Endothelial cell of umbilical vein (primary cell): ENCODE measurements at regions not wholly inside any gene's neighbourhood (a gene's known extent, or its start where the extent isn't known, plus 50 kb on each side); places are given as distances from the start of the nearest gene placed in this dataset.

Source experiments
- BruUV-seq: library from RNA; stranded (reverse); fragments of 400-500 nt; replicated peaks from 2 replicates; lab custom pipeline; 2021; lab: Mats Ljungman, UMichigan
- CTCF ChIA-PET: fragments of 300-600, 350-600 bp; sonication (Branson Sonifier 250); formaldehyde crosslinking; loops from one replicate; lab custom pipeline; 2021; ENCODE audit warnings: antibody characterized with exemption, inconsistent platforms; lab: Charles Lee
- POLR2A ChIA-PET: fragments of 300-600, 350-600 bp; sonication (Branson Sonifier 250); formaldehyde crosslinking; loops from one replicate; lab custom pipeline; 2021; ENCODE audit warnings: antibody characterized with exemption, inconsistent platforms; lab: Charles Lee
- DNase-seq: peaks from one replicate; pipeline ENCODE4 v3.0.0-alpha.2; 2011; ENCODE audit warnings: low read depth, low spot score
- FAIRE-seq: peaks from 2 replicates; lab custom pipeline; 2011; peaks lifted over from hg19 to GRCh38; lab: Jason Lieb, UNC
- H2AFZ ChIP-seq: 2 replicates; pipeline ENCODE4 v1.6.0; 2012; ENCODE audit warnings: low read depth, low read length, control low read depth, inconsistent platforms
- H3K27ac ChIP-seq: 2 replicates; pipeline ENCODE4 v1.5.1; 2011; ENCODE audit warnings: low read depth, mild to moderate bottlenecking, control low read depth, low read length, moderate library complexity; ENCODE audit not compliant: insufficient read depth
- H3K27me3 ChIP-seq, 2 experiments: 2 replicates each; pipeline versions ENCODE4 v1.6.0 to v1.6.1; 2011; ENCODE audit warnings: low read length in 2 of 2, mixed read lengths in 1 of 2; ENCODE audit not compliant: control insufficient read depth in 2 of 2, insufficient read depth in 2 of 2
- H3K36me3 ChIP-seq, 2 experiments: 2 replicates in 1 of 2; 3 replicates in 1 of 2; pipeline ENCODE4 v1.5.1; 2011; ENCODE audit warnings: low read length in 2 of 2, mild to moderate bottlenecking in 1 of 2, moderate library complexity in 1 of 2; ENCODE audit not compliant: control insufficient read depth in 2 of 2, insufficient read depth in 2 of 2; ENCODE audit errors: extremely low read depth in 1 of 2
- H3K4me1 ChIP-seq: 3 replicates; pipeline ENCODE4 v1.5.1; 2011; ENCODE audit warnings: mild to moderate bottlenecking, low read length; ENCODE audit not compliant: control insufficient read depth, insufficient read depth; ENCODE audit errors: extremely low read depth
- H3K4me2 ChIP-seq: 2 replicates; pipeline ENCODE4 v1.6.1; 2011; ENCODE audit warnings: low read length, control low read depth, mixed read lengths; ENCODE audit not compliant: insufficient read depth
- H3K4me3 ChIP-seq, 3 experiments: fragments of 200-600 bp in 1 of 3; sonication (generic), shearing (Covaris generic) in 1 of 3; replicated peaks in 1 of 3; 2 replicates each; pipeline ENCODE4 v1.5.1; 2011 to 2016; ENCODE audit warnings: control low read depth in 3 of 3, low read length in 3 of 3, mild to moderate bottlenecking in 2 of 3, inconsistent platforms in 1 of 3, low read depth in 1 of 3, moderate library complexity in 1 of 3; ENCODE audit not compliant: insufficient read depth in 1 of 3
- H3K79me2 ChIP-seq: 2 replicates; pipeline ENCODE4 v1.6.0; 2012; ENCODE audit warnings: low read length, inconsistent platforms; ENCODE audit not compliant: control insufficient read depth, insufficient read depth
- H3K9ac ChIP-seq: replicated peaks from 2 replicates; pipeline ENCODE3; 2011; ENCODE audit warnings: low read length, control low read depth; ENCODE audit not compliant: insufficient read depth; ENCODE audit errors: extremely low read depth
- H3K9me1 ChIP-seq: replicated peaks from 3 replicates; pipeline ENCODE4 v1.6.0; 2011; ENCODE audit warnings: mild to moderate bottlenecking, low read length; ENCODE audit not compliant: control insufficient read depth, insufficient read depth; ENCODE audit errors: extremely low read depth
- H3K9me3 ChIP-seq: replicated peaks from 2 replicates; pipeline ENCODE4 v1.5.1; 2012; ENCODE audit warnings: low read length, inconsistent platforms; ENCODE audit not compliant: control insufficient read depth, insufficient read depth
- H4K20me1 ChIP-seq: replicated peaks from 2 replicates; pipeline ENCODE3; 2011; ENCODE audit warnings: mild to moderate bottlenecking, low read length; ENCODE audit not compliant: control insufficient read depth, insufficient read depth; ENCODE audit errors: extremely low read depth
- EZH2 ChIP-seq: IDR thresholded peaks from 2 replicates; pipeline ENCODE4 v1.6.1; 2012; ENCODE audit warnings: borderline replicate concordance, low read depth, mild to moderate bottlenecking, moderate library complexity, low read length, inconsistent platforms; ENCODE audit not compliant: severe bottlenecking
- FOS ChIP-seq: IDR thresholded peaks from 2 replicates; pipeline ENCODE4 v1.6.1; 2011; ENCODE audit warnings: mild to moderate bottlenecking, low read length, moderate library complexity, borderline replicate concordance; ENCODE audit not compliant: insufficient read depth
- GATA2 ChIP-seq: IDR thresholded peaks from 2 replicates; pipeline ENCODE4 v1.7.0; 2011; ENCODE audit warnings: low read depth, mild to moderate bottlenecking, moderate library complexity, mixed read lengths, low read length; ENCODE audit not compliant: insufficient read length, insufficient read depth
- MYC ChIP-seq: IDR thresholded peaks from one replicate; pipeline ENCODE4 v1.6.1; 2011; ENCODE audit warnings: mild to moderate bottlenecking, low read depth, low read length
- POLR2A ChIP-seq: IDR thresholded peaks from 2 replicates; pipeline ENCODE4 v1.6.1; 2012; ENCODE audit warnings: low read depth, mild to moderate bottlenecking, control low read depth, low read length
- POLR2AphosphoS5 ChIP-seq: IDR thresholded peaks from 2 replicates; pipeline ENCODE4 v1.6.1; 2012; ENCODE audit warnings: low read depth, mild to moderate bottlenecking, control low read depth, low read length, moderate library complexity; ENCODE audit not compliant: insufficient read depth
- dilution Hi-C: fragments of 300-500 bp; cut with MboI; formaldehyde crosslinking; loops from one replicate; pipeline ENCODE4 v1.15.0; 2019; ENCODE audit warnings: low sequenced_read_pairs; ENCODE audit not compliant: extremely low pct_ligation_motif_present
- intact Hi-C: fragments of 100-400 bp; cut with micrococcal nuclease; formaldehyde crosslinking; loops from one replicate; pipeline ENCODE4 v1.10.0; 2022
- TF ChIP-seq, protein P1 (sequence below), 2 donors: IDR thresholded peaks; 1 replicate in 1 of 2; 2 replicates in 1 of 2; pipeline ENCODE4 v1.5.1; 2011; ENCODE audit warnings: low read length in 2 of 2, mild to moderate bottlenecking in 2 of 2, moderate library complexity in 2 of 2, control low read depth in 1 of 2, inconsistent platforms in 1 of 2, low read depth in 1 of 2; ENCODE audit not compliant: insufficient read depth in 1 of 2; ENCODE audit errors: extremely low read depth in 1 of 2
- TF ChIP-seq, protein P2 (sequence below): IDR thresholded peaks from 2 replicates; pipeline ENCODE4 v1.6.1; 2011; ENCODE audit not compliant: insufficient read depth, insufficient read length

DNA sequence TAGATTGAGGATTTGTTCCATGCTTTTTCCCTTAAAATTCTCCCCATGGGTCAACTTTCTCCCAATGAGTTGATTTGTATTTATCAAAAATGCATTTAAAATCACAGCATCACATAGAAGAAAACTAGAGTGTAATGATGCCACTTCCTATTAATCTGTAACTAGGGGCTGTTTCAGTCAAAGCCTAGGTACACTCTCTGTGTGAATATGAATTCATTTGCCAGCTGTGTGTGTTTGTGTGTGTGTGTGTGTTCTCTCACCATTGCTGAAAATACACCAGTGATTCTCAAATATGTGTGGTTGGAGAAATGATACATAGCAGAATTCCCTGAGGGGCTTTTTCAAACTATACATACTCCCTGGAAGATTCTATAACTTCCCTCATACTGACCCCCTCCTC lies 546.5 kb downstream of the KLHL13 start:
- dilution Hi-C loops (no loop called here), intact Hi-C loops (no loop called here)
- Histone ChIP-seq H3K9me1 (no peaks in the 10 kb centered on the region), H3K4me2 (no peak overlapping the region), H3K4me1 (no peaks in the 10 kb centered on the region), H3K27ac (no peak overlapping the region), H4K20me1 (no peaks in the 10 kb centered on the region), H3K36me3 (no peaks in the 10 kb centered on the region), H3K27me3 (no peaks in the 10 kb centered on the region), H3K9me3 (no peaks in the 10 kb centered on the region), H3K4me3 (no peak overlapping the region), H3K9ac (no peak overlapping the region), H3K79me2 (no peaks in the 10 kb centered on the region), H2AFZ (no peak overlapping the region)
- POLR2A ChIA-PET, result no interaction called here
- DNase-seq (no peak), FAIRE-seq (no peak)
- CTCF ChIA-PET, result no interaction called here
- TF ChIP-seq FOS (no peak), EZH2 (no peak), MYC (no peak), POLR2A (no peak), POLR2AphosphoS5 (no peak), GATA2 (no peak)
- TF ChIP-seq, protein P1, sequence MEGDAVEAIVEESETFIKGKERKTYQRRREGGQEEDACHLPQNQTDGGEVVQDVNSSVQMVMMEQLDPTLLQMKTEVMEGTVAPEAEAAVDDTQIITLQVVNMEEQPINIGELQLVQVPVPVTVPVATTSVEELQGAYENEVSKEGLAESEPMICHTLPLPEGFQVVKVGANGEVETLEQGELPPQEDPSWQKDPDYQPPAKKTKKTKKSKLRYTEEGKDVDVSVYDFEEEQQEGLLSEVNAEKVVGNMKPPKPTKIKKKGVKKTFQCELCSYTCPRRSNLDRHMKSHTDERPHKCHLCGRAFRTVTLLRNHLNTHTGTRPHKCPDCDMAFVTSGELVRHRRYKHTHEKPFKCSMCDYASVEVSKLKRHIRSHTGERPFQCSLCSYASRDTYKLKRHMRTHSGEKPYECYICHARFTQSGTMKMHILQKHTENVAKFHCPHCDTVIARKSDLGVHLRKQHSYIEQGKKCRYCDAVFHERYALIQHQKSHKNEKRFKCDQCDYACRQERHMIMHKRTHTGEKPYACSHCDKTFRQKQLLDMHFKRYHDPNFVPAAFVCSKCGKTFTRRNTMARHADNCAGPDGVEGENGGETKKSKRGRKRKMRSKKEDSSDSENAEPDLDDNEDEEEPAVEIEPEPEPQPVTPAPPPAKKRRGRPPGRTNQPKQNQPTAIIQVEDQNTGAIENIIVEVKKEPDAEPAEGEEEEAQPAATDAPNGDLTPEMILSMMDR (IDR thresholded peaks at IDR 0.05; ENCODE audit: extremely low read depth in 1 of 2, insufficient read depth in 1 of 2, low read depth in 1 of 2, low read length in 2 of 2), result no peak
- TF ChIP-seq, protein P2, sequence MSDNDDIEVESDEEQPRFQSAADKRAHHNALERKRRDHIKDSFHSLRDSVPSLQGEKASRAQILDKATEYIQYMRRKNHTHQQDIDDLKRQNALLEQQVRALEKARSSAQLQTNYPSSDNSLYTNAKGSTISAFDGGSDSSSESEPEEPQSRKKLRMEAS, result no peak
- no TSS peak for BruUV-seq
